ENCODE measurements at regions not wholly inside any gene's neighbourhood (a gene's known extent, or its start where the extent isn't known, plus 50 kb on each side); places are given as distances from the start of the nearest gene placed in this dataset.

- H3K36me3 ChIP-seq (ENCODE audit: control insufficient read depth, insufficient read depth, low read length) = no peaks in the 10 kb centered on the region
- peaks cover 39 to 60% of the 10 kb centered on the region in 2 experiments for H3K27me3 ChIP-seq (ENCODE audit: control insufficient read depth in 2 of 2, insufficient read depth in 2 of 2, low read length in 2 of 2)
- H3K27ac ChIP-seq (ENCODE audit: extremely low read depth, low read depth, low read length) = no peak overlapping the region
- POLR2A ChIA-PET = interaction anchor here (1.3 kb wide), 1 partner anchor 8 kb away, joined by 4 read pairs; no protein-coding TSS in a partner anchor
- ATAC-seq = no peak
- no peak overlapping the region for H3K4me2 ChIP-seq (ENCODE audit: insufficient read depth, low read length)
- no peak overlapping the region for H3K9ac ChIP-seq (ENCODE audit: insufficient read depth in 1 of 2, low read depth in 2 of 2, low read length in 2 of 2)
- H3K9me1 ChIP-seq (ENCODE audit: control insufficient read depth, insufficient read depth, low read length) = peaks cover 3% of the 10 kb centered on the region
- H4K20me1 ChIP-seq (replicated peaks; ENCODE audit: control insufficient read depth, insufficient read depth, low read length) = 0 out of 2 replicates have a peak, but pooled peaks cover 3% of the 10 kb centered on the region
- CTCF ChIA-PET (ENCODE audit: low intra/inter-chr PET ratio) = interaction anchor here (0.6 kb wide), 1 partner anchor 252 kb away, joined by 4 read pairs; no protein-coding TSS in a partner anchor
- no peak overlapping the region for H3K4me3 ChIP-seq
- TF ChIP-seq PTTG1 (tag; IDR thresholded peaks at IDR 0.05; ENCODE audit: low read depth) = no peak
- TF ChIP-seq CXXC5 (CRISPR knock-in tag; IDR thresholded peaks at IDR 0.05) = no peak
- TF ChIP-seq ZNF184 (CRISPR knock-in tag; IDR thresholded peaks at IDR 0.05) = no peak
- TF ChIP-seq SREBF2 (CRISPR knock-in tag; IDR thresholded peaks at IDR 0.05) = no peak
- no peak for TF ChIP-seq RHOXF2B (CRISPR knock-in tag; conservative IDR thresholded peaks at IDR 0.05)
- TF ChIP-seq PURB (CRISPR knock-in tag; IDR thresholded peaks at IDR 0.05; ENCODE audit: low read depth) = no peak
- TF ChIP-seq BDP1 (IDR thresholded peaks at IDR 0.05; ENCODE audit: insufficient read depth, insufficient read length) = no peak
- no peak for TF ChIP-seq ELK3 (CRISPR knock-in tag; IDR thresholded peaks at IDR 0.05)
- no peak for TF ChIP-seq DDX20 (tag; IDR thresholded peaks at IDR 0.05; ENCODE audit: low read depth)
- TF ChIP-seq UBTF (IDR thresholded peaks at IDR 0.05; ENCODE audit: borderline replicate concordance in 1 of 2, low read depth in 2 of 2, low read length in 2 of 2) = no peak
- TF ChIP-seq ATF7 (IDR thresholded peaks at IDR 0.05) = no peak
- TF ChIP-seq GATA2 (CRISPR knock-in tag; IDR thresholded peaks at IDR 0.05) = no peak
- TF ChIP-seq FOXO4 (CRISPR knock-in tag; IDR thresholded peaks at IDR 0.05) = no peak
- TF ChIP-seq ZFP1 (CRISPR knock-in tag; IDR thresholded peaks at IDR 0.05) = no peak
- no peak for TF ChIP-seq EWSR1 (IDR thresholded peaks at IDR 0.05; ENCODE audit: borderline replicate concordance, low read depth, partially characterized antibody)
- TF ChIP-seq ZNF740 (CRISPR knock-in tag; IDR thresholded peaks at IDR 0.05) = no peak
- no peak for TF ChIP-seq ZNF740 (tag; IDR thresholded peaks at IDR 0.05)
- no peak for TF ChIP-seq LARP7 (IDR thresholded peaks at IDR 0.05)
- BruUV-seq (replicated peaks) = no TSS peak
- no peaks in the 10 kb centered on the region for H3K9me3 ChIP-seq (replicated peaks; ENCODE audit: control insufficient read depth, insufficient read depth, low read depth, low read length)
- no peak overlapping the region for H2AFZ ChIP-seq (ENCODE audit: low read depth, low read length)
- intact Hi-C loops (cut with micrococcal nuclease) (no loop called here), in situ Hi-C loops (cut with MboI) (no loop called here)
- H3K4me1 ChIP-seq (replicated peaks in 1 of 2; ENCODE audit: control insufficient read depth in 2 of 2, insufficient read depth in 2 of 2, low read length in 2 of 2) = no peaks in the 10 kb centered on the region; a peak in 1 of 5 replicates
- FAIRE-seq = no peak
- 4% methylated on average over 3 of the region's 3 CpGs for WGBS (ENCODE audit: insufficient coverage, low coverage, missing lambda C conversion rate)
- no peak for DNase-seq (ENCODE audit: extremely low read depth in 1 of 4, low spot score in 3 of 4)
- H3K79me2 ChIP-seq (ENCODE audit: control insufficient read depth, insufficient read depth, low read length) = no peaks in the 10 kb centered on the region
These were observed 139.0 kb upstream of the TNRC6C start for GRCh38 chr17:77819497-77819896.
